Choroid plexus epithelial cell (primary cell): ENCODE measurements at regions not wholly inside any gene's neighbourhood (a gene's known extent, or its start where the extent isn't known, plus 50 kb on each side); places are given as distances from the start of the nearest gene placed in this dataset.
A peak's percentile ranks its signal among the peaks of the same experiment; 100 is the strongest.

Experiments used
- DNase-seq: peaks from one replicate; pipeline ENCODE4 v3.0.0-alpha.2; 2010; ENCODE audit warnings: low read depth
- H3K4me3 ChIP-seq: 2 replicates; pipeline ENCODE4 v1.5.1; 2011; ENCODE audit warnings: low read depth, mild to moderate bottlenecking, control low read depth, low read length, moderate library complexity
- TF ChIP-seq, protein P1 (sequence below): conservative IDR thresholded peaks from 2 replicates; pipeline ENCODE4 v1.5.1; 2011; ENCODE audit warnings: low read depth, mild to moderate bottlenecking, control low read depth, inconsistent platforms, low read length, moderate library complexity

DNA sequence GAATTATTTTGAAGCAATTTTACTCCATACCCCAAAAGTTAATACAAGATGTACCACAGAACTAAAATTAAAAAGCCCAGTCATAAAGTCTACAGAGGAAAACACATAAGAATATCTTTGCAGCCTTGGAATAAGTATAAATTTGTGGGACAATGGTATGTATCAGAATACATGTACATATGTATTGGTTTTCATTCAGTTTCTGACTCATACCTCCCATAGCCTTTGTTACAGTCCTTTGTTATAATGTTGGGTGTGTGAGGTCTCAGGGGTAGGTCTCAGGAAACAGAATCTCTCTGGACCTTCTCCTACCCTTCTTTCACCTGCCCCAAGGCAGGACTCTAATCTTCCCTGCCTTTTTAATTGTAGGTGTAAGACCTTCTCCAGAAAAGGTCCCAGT lies 1370.7 kb upstream of the CDH2 start:
- TF ChIP-seq, protein P1, sequence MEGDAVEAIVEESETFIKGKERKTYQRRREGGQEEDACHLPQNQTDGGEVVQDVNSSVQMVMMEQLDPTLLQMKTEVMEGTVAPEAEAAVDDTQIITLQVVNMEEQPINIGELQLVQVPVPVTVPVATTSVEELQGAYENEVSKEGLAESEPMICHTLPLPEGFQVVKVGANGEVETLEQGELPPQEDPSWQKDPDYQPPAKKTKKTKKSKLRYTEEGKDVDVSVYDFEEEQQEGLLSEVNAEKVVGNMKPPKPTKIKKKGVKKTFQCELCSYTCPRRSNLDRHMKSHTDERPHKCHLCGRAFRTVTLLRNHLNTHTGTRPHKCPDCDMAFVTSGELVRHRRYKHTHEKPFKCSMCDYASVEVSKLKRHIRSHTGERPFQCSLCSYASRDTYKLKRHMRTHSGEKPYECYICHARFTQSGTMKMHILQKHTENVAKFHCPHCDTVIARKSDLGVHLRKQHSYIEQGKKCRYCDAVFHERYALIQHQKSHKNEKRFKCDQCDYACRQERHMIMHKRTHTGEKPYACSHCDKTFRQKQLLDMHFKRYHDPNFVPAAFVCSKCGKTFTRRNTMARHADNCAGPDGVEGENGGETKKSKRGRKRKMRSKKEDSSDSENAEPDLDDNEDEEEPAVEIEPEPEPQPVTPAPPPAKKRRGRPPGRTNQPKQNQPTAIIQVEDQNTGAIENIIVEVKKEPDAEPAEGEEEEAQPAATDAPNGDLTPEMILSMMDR, result no peak
- no peak for DNase-seq
- no peak overlapping the region for H3K4me3 ChIP-seq

DNA sequence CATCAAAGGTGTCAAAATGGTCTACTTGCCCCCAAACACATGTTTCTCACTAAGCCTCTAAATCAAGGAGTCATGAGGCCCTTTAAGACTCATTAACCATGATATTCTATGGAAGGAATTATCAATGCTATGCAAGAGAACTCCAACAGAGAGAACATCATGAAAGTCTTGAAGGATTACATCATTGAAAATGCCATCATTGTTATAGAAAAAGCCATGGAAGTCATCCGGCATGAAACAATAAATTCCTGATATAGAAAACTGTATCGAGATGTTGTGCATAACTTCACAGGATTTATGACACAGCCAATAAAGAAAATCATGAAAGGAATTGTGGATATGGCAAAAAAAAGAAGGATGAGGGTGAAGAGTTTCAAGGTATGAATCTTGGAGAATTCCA lies 1363.6 kb upstream of the CDH2 start:
- TF ChIP-seq, protein P1, result no peak
- no peak for DNase-seq
- no peak overlapping the region for H3K4me3 ChIP-seq

DNA sequence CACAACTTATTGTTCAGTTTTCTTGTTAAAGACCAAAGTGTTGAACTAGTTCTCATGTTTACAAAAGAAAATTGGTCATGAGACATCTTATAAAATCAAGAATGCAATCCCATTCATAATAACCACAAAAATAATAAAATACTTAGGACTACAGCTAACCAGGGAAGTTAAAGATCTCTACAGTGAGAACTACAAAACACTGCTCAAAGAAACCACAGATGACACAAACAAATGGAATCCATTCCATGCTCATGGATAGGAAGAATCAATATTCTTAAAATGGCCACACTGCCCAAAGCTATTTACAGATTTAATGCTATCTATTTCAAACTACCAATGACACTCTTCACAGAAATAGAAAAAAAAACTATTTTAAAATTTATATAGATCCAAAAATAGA lies 1354.8 kb upstream of the CDH2 start:
- H3K4me3 ChIP-seq, result no peak overlapping the region
- DNase-seq, result no peak
- TF ChIP-seq, protein P1, result no peak

DNA sequence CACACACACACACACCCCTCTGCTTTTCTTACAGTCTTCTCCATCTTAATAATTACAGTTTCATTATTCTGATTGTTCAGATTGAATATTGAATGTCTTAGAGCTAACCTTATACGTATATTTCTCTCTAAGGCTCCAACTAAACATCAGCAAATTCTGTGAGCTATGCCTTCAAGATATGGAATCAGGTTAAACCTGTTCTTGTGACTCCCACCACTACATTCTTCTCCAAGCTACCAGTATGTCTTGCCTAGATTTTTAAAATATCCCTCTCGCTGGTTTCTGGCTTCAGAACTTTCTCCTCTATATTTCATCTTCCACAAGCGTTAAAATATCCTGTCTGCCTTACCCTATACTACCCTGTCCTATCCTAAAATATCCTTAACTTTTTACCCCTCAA lies 1346.4 kb upstream of the CDH2 start:
- no peak overlapping the region for H3K4me3 ChIP-seq
- DNase-seq, result no peak
- TF ChIP-seq, protein P1, result no peak

DNA sequence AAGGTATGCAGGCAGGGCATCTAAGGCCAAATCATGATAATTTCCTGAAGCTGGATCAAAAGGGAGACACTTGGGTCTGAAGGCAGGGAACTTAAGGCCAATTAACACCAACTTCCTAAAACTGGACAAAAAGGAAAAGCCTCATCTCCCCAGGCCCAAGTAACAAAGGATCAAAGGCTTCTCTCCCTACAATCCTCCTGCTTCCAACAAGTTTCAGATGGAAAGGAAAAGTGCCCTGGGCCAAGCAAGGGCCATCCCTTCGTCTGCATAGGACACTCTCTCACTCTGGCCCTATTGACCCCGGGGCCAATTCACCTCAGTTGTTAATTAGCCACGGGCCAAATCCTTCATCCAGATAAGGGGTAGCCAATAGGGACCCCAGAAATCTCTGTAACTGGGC lies 1335.8 kb upstream of the CDH2 start:
- TF ChIP-seq, protein P1, result no peak
- H3K4me3 ChIP-seq, result no peak overlapping the region
- DNase-seq, result no peak

DNA sequence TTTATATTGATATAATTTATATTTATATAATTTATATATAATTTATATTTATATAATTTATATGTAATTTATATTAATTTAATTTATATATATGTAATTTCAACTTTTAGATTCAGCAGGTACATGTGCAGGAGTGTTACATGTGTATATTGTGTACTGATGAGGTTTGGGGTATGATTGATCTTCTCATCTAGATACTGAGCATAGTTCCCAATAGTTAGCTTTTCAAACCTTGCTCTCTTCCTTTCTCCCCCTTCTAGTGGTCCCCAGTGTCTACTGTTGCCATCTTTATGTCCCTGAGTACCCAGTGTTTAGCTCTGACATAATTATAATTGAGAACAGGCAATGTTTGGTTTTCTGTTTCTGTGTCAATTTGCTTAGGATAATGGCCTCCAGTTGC lies 1335.3 kb upstream of the CDH2 start:
- TF ChIP-seq, protein P1, result no peak
- H3K4me3 ChIP-seq, result no peak overlapping the region
- DNase-seq, result no peak

DNA sequence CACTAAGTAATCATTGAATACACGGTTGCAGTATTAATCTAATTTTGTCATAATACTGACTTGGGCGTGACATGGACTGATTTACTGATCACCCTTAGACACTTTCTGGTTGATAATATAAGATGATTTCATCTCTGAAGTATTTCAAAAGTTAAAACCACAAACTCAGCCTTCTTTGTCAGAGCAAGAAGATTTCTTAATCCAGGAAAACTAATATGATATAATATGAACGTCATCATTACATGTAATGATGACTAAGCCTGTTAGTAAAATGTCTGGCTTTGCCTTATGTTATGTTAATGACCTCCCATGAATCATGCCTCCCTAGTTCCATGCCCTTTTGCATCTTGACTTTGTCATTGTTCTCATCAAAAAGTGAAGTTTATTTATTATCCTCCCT lies 1325.0 kb upstream of the CDH2 start:
- DNase-seq, result peak; percentile 77
- H3K4me3 ChIP-seq, result no peak overlapping the region
- TF ChIP-seq, protein P1, result no peak
